ENCODE measurements at regions not wholly inside any gene's neighbourhood (a gene's known extent, or its start where the extent isn't known, plus 50 kb on each side); places are given as distances from the start of the nearest gene placed in this dataset.
A peak's percentile ranks its signal among the peaks of the same experiment; 100 is the strongest.
"Not testable (repeated sequence)": the region's sequence is repeated elsewhere in the genome, so short reads cannot be mapped to it uniquely, and the experiment has no call there.

- DNase-seq (ENCODE audit: low read depth in 2 of 2), result no peak
Observed at GRCh38 chr9:107813287-107813686, 323.7 kb upstream of the KLF4 start.

DNA sequence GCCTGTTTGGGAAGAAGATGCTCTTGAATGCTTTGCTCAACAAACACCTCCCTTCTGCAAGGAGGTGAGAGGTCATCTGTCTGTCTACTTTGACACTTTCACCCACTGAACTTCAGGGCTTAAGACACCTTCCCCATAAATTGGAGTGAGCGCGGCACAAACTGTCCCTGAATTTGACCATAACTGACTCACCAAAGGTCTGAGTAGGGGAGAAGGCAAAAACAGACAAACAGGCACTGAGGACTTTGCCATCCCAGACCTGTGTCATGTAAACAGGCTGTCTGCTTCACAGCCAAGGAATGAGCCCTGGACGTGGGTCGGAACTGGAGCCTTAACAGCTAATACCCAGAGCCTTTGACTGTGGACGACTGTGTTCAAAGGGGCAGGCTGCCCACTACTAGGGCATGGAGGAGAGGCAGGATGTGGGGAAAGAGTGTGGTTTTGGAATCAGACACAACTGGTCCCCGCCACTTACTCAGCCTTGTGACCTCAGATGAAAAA lies 320.9 kb upstream of the KLF4 start:
- DNase-seq (ENCODE audit: low read depth in 2 of 2), result no peak

GRCh38 chr9:107809871-107810460 lies 320.4 kb upstream of the KLF4 start:
- peak in 1 of 2 donors; percentile 1 for DNase-seq (ENCODE audit: low read depth in 2 of 2)

DNA sequence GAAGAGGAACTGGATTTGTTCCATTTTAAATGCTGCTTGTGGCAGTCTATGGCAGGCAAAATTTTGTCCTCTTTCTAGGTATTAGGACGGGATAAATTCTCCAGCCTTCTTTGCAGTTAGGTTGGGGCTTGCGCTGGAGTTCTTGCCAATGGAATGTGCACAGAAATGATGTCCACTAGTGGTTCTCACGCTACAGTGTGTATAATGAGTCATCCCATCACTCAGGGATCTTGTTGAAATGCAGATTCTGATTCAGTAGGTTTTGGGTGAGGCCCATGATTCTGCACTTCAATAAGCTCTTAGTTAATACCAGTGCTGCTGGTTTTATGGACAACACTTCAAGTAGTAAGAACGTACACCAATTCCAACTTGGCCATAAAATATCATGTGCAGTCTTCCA lies 317.6 kb upstream of the KLF4 start:
- no peak for DNase-seq (ENCODE audit: low read depth in 2 of 2)

DNA sequence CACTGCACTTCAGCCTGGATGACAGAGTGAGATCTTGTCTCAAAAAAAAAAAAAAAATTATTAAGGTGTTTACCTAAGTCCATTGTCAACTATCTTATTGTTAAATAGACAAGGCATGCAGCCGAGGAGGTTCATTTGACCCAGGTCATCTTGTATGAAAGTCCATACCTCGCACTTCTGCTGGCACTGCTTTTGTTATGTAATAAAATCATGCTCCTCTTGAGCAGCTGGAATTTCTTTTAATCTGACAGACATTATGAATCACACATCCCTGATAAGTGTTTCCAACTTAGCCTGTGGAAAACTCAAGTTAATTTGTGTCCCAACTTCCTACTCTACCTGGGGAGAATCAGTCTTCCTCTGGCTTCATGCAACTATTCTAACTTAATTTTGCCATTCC lies 315.6 kb upstream of the KLF4 start:
- no peak for DNase-seq (ENCODE audit: low read depth in 2 of 2)

- no peak for DNase-seq (ENCODE audit: low read depth in 2 of 2)
Observed at GRCh38 chr9:107794259-107794658, 304.7 kb upstream of the KLF4 start.

DNA sequence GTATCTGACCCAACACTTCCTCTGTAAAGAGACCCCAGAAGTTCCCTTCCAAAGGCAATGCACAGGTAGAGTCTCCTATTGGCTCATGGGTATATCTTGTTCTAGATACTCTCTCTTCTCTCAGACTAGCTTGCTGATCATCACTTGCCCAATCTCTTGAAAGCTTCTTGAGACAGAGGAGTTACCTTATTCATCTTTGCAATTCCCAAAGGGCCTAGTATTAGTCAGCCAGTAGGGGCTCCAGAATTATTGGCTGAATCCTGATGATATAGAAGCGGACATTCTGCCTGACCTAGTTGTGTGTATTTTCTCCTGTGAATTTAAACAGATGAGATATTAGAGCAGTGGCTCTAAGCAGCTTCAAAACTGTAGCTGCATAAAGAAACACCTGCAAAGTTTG lies 304.0 kb upstream of the KLF4 start:
- DNase-seq (ENCODE audit: low read depth in 2 of 2), result no peak

DNA sequence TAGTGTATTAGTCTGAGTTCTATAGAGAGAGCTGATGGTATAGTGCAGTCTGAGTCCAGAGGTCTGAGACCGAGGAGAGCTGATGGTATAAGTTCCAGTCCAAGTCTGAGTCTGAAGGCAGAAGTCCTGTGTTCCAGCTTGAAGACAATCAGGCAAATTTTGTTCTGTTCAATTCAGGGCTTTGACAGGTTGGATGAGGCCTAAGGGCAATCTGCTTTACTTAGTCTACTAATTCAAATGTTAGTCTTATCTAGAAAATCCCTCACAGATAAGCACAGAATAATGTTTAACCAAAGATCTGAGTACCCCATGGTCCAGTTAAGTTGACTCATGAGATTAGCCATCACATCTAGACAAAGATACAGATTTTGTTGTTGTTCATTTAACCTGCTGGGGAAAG lies 303.0 kb upstream of the KLF4 start:
- no peak for DNase-seq (ENCODE audit: low read depth in 2 of 2)

DNA sequence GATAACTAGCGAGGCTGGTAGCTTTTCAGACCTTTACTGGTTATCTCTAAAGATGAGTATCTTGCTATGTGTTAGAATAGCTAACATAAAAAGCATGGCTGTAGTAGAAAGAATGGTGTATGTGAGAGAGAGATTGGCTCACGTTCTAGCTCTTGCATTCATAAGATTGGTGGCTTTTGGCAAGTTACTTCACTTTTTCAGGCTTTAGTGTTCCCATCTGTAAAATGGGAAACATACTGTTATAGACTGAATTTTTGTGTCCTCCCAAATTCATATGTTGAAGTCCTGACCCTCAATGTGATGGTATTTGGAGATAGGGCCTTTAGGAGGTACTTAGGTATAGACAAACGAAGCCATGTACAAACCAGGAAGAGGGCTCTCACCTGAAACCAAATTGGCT lies 302.4 kb upstream of the KLF4 start:
- no peak for DNase-seq (ENCODE audit: low read depth in 2 of 2)

- no peak for DNase-seq (ENCODE audit: low read depth in 2 of 2)
Observed at GRCh38 chr9:107789001-107789700, 299.6 kb upstream of the KLF4 start.

- no peak for DNase-seq (ENCODE audit: low read depth in 2 of 2)
Observed at GRCh38 chr9:107786561-107786960, 297.0 kb upstream of the KLF4 start.

- DNase-seq (ENCODE audit: low read depth in 2 of 2), result peak; percentile 19 to 23
Observed at GRCh38 chr9:107784235-107784958, 294.8 kb upstream of the KLF4 start.

DNA sequence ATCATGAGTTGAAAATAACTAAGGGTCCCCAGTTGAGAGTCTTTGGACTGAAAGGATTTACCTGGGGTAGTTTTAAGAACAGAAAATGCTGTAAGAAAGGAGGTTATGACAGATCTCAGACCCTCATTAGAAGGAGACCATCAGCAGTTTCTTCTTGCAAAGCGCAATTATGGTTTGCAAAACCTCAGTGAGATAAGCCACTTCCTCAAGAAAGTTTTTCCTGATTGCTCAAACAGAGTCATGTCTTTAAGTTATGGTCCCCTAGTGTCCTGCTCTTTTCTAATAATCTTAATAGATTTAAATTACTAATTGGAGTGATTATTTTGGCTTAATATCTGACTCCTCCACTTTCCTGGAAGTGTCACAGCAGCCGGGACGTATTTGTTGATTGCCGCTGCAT lies 293.2 kb upstream of the KLF4 start:
- no peak for DNase-seq (ENCODE audit: low read depth in 2 of 2)

GRCh38 chr9:107782381-107782780 lies 292.8 kb upstream of the KLF4 start:
- DNase-seq (ENCODE audit: low read depth in 2 of 2), result no peak

DNA sequence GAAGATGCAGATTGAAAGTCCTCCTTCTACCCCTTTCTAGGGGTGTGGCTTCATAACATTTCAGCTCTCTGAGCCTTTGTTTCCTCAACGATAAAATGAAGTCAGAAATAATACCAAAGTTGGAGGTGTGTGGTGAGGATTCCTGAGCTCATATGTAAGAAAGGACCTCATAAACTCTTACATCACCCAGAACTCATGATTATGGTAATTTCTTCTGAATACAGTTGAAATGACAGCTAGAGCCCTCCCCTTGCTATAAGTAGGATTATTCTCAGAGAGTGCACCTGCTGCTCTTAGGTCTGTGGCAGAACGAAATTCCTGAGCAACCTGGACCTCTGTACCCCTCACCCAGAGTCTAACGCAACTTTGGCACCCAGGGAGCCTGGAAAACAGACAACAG lies 291.4 kb upstream of the KLF4 start:
- DNase-seq (ENCODE audit: low read depth in 2 of 2), result no peak

- DNase-seq (ENCODE audit: low read depth in 2 of 2), result no peak
Observed at GRCh38 chr9:107779731-107780130, 290.2 kb upstream of the KLF4 start.

GRCh38 chr9:107778661-107779060 lies 289.1 kb upstream of the KLF4 start:
- DNase-seq (ENCODE audit: low read depth in 2 of 2), result no peak

DNA sequence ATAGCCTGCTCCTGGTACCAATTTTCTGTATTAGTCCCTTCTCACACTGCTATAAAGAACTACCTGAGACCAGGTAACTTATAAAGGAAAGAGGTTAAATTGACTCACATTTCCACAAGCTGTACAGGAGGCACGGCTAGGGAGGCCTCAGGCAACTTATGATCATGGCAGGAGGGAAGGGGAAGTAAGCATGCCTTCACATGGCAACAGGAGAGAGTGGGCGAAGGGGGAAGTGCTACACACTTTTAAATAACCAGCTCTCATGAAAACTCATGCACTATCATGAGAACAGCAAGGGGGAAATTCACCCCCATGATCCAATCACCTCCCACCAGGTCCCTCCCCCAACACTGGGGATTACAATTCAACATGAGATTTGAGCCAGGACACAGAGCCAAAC lies 284.5 kb upstream of the KLF4 start:
- not testable (repeated sequence) for DNase-seq (ENCODE audit: low read depth in 2 of 2)

DNA sequence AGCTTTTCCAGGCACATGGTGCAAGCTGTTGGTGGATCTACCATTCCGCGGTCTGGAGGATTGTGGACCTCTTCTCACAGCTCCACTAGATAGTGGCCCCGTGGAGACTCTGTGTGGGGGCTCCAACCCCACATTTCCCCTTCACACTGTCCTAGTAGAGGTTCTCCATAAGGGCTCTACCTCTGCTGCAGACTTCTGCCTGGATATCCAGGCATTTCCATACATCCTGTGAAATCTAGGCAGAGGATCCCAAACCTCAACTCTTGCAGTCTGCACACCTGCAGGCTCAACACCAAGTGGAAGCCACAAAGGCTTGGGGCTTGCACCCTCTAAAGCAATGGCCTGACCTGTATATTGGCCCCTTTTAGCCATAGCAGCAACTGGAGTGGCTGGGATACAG lies 283.4 kb upstream of the KLF4 start:
- DNase-seq (ENCODE audit: low read depth in 2 of 2), result no peak

DNA sequence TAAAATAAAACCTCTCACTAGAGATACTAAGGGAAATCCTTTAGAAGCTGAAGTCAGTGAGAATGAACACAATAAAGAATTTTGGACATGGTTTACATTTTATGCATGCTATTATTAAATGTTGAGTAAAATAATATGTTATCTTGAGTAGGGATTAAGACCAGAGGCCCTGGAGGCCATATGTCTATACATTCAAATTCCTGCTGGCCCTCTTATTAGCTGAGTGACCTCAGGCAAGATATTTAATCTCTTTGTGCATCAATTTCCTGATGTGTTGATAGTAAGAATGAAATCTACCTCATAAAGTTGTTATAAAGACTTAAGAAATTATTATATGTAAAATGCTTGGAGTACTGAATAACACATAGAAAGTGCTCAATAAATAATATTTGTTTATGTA lies 281.1 kb upstream of the KLF4 start:
- no peak for DNase-seq (ENCODE audit: low read depth in 2 of 2)

GRCh38 chr9:107768224-107768623 lies 278.7 kb upstream of the KLF4 start:
- DNase-seq (ENCODE audit: low read depth in 2 of 2), result peak; percentile 74 to 96

- no peak for DNase-seq (ENCODE audit: low read depth in 2 of 2)
Observed at GRCh38 chr9:107767711-107768110, 278.1 kb upstream of the KLF4 start.

GRCh38 chr9:107763469-107763868 lies 273.9 kb upstream of the KLF4 start:
- DNase-seq (ENCODE audit: low read depth in 2 of 2), result not testable (repeated sequence)

All from dermis microvascular lymphatic vessel endothelial cell (primary cell).